ENCODE measurements at regions not wholly inside any gene's neighbourhood (a gene's known extent, or its start where the extent isn't known, plus 50 kb on each side); places are given as distances from the start of the nearest gene placed in this dataset.

DNA sequence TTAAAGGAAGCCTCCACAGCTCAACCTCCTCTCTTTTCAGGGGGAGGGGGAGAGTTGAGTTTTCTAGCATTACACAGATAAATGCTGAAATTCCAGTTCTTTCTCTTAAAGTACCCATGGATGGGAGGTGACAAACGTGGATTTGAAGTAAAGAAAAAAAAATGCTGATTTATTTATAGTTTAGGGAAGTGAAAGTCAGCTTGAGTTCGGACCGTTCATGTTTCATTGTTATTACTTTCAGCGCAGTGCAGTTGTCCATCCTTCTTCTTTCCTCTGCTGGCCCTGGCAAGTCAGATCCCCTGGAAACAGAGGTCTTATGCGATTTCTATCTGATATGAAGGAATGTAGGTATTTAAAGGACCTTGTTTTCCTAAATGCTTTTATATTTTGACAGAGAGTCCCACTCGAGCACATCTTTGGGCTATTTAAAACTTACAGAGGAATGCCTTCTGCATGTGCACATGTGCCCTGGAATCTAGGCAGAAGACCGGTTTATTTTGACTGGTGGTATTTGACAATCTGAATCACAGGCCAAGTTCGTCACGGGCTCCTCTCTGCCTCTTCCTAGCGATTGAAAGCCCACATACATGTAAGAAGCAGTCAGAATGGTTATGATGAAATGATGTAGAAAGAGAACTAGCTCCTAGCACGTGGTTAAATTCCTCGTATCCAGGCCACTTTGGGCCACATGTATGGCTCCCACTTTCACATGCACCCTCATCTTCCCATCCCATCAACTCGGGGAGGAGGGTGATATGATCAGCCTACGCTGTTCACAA lies 385.2 kb upstream of the KLF4 start:
- TF ChIP-seq, protein P1, sequence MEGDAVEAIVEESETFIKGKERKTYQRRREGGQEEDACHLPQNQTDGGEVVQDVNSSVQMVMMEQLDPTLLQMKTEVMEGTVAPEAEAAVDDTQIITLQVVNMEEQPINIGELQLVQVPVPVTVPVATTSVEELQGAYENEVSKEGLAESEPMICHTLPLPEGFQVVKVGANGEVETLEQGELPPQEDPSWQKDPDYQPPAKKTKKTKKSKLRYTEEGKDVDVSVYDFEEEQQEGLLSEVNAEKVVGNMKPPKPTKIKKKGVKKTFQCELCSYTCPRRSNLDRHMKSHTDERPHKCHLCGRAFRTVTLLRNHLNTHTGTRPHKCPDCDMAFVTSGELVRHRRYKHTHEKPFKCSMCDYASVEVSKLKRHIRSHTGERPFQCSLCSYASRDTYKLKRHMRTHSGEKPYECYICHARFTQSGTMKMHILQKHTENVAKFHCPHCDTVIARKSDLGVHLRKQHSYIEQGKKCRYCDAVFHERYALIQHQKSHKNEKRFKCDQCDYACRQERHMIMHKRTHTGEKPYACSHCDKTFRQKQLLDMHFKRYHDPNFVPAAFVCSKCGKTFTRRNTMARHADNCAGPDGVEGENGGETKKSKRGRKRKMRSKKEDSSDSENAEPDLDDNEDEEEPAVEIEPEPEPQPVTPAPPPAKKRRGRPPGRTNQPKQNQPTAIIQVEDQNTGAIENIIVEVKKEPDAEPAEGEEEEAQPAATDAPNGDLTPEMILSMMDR (IDR thresholded peaks at IDR 0.05; ENCODE audit: low read depth, low read length, poor library complexity, severe bottlenecking): no peak
- no peak for TF ChIP-seq EZH2phosphoT487 (IDR thresholded peaks at IDR 0.05; ENCODE audit: borderline replicate concordance, low read length)
